HEK293T (cell line): ENCODE measurements at regions not wholly inside any gene's neighbourhood (a gene's known extent, or its start where the extent isn't known, plus 50 kb on each side); places are given as distances from the start of the nearest gene placed in this dataset.

Experiments
- ARNT ChIP-seq: fragments of 450-650 bp; IDR thresholded peaks from 2 replicates; pipeline ENCODE4 v1.6.1; 2017; ENCODE audit warnings: mild to moderate bottlenecking
- CTBP1 ChIP-seq: fragments of 450-650 bp; IDR thresholded peaks from 2 replicates; pipeline ENCODE4 v1.6.1; 2016; ENCODE audit warnings: borderline replicate concordance
- FOXM1 ChIP-seq: fragments of 450-650 bp; IDR thresholded peaks from 2 replicates; pipeline ENCODE4 v1.6.1; 2017; ENCODE audit warnings: mild to moderate bottlenecking, borderline replicate concordance
- SP1 ChIP-seq: fragments of 450-650 bp; IDR thresholded peaks from 2 replicates; pipeline ENCODE4 v1.6.1; 2017
- SUZ12 ChIP-seq: fragments of 450-650 bp; IDR thresholded peaks from 2 replicates; pipeline ENCODE4 v1.6.1; 2016; ENCODE audit warnings: mild to moderate bottlenecking

GRCh38 chr5:171675511-171675910, 110.1 kb upstream of the SMIM23 start:
- TF ChIP-seq SP1: no peak
- no peak for TF ChIP-seq ARNT
- TF ChIP-seq SUZ12: no peak
- TF ChIP-seq FOXM1: no peak
- TF ChIP-seq CTBP1: no peak
